ENCODE measurements at regions not wholly inside any gene's neighbourhood (a gene's known extent, or its start where the extent isn't known, plus 50 kb on each side); places are given as distances from the start of the nearest gene placed in this dataset.

DNA sequence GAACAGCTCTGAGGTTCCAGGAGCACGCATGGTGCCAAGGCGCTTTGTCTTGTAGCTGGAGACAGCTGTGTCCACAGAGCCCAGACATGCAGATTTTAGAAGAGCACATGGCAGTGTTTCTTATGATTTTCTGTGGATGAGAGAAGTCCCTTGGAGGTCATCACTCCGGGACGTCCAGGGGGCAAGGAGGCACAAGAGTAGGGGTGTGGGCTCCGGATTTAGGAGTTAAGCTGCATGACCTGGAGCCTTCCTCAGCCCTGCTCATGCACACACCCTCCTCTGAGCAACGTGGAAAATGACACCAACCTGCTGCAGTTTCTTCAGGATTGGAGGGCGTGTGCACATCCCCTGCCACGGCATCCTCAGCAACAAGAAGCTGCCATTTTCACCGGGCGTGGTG lies 1286.7 kb downstream of the TBC1D22A start:
- TF ChIP-seq, protein P1, sequence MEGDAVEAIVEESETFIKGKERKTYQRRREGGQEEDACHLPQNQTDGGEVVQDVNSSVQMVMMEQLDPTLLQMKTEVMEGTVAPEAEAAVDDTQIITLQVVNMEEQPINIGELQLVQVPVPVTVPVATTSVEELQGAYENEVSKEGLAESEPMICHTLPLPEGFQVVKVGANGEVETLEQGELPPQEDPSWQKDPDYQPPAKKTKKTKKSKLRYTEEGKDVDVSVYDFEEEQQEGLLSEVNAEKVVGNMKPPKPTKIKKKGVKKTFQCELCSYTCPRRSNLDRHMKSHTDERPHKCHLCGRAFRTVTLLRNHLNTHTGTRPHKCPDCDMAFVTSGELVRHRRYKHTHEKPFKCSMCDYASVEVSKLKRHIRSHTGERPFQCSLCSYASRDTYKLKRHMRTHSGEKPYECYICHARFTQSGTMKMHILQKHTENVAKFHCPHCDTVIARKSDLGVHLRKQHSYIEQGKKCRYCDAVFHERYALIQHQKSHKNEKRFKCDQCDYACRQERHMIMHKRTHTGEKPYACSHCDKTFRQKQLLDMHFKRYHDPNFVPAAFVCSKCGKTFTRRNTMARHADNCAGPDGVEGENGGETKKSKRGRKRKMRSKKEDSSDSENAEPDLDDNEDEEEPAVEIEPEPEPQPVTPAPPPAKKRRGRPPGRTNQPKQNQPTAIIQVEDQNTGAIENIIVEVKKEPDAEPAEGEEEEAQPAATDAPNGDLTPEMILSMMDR (IDR thresholded peaks at IDR 0.05): no peak
- TF ChIP-seq POLR2A (IDR thresholded peaks at IDR 0.05): no peak

All from heart left ventricle (tissue), 13 donors.